NCI-H774 (cell line): ENCODE measurements at regions not wholly inside any gene's neighbourhood (a gene's known extent, or its start where the extent isn't known, plus 50 kb on each side); places are given as distances from the start of the nearest gene placed in this dataset.
A peak's percentile ranks its signal among the peaks of the same experiment; 100 is the strongest.

Source experiments
- DNase-seq: peaks from one replicate; lab custom pipeline; 2025; lab: John Stamatoyannopoulos, UW

GRCh38 chr2:221822416-221822815 is 250.3 kb upstream of the EPHA4 start:
- DNase-seq: no peak

DNA sequence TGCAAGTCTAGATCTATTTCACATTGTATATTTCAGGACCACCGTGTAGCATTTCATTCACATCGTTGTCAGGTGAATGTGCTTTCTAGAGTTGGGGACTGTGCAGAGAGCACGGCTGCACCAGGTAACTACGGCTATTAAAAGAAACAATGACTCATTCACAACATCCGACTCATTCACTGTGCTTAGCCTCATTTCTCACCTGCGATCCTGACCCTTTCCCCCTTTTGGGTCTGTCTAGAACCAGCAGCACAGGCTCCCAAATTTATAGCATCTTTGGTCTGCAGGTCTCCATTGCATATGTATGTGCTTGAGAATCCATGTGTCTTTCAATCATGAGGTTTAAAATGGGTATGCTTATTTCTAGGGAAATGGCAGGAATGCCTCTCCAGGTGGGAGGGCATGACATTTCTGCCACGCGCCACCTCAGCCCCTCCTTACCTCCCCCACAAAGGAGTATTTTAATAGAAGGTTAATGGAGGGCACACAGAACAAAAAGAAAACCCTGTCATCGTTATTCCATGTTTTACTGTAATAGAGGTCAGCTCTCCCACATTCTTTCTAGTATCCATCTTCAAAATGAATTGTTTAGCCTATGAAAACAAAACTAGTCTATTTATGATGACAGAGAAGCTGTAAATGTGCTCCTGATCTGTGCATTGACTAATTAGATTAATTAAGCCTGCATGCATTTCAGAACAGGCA is 246.7 kb upstream of the EPHA4 start:
- peak; percentile 27 for DNase-seq

- DNase-seq: no peak
These were observed 245.8 kb upstream of the EPHA4 start for GRCh38 chr2:221817878-221818277.

DNA sequence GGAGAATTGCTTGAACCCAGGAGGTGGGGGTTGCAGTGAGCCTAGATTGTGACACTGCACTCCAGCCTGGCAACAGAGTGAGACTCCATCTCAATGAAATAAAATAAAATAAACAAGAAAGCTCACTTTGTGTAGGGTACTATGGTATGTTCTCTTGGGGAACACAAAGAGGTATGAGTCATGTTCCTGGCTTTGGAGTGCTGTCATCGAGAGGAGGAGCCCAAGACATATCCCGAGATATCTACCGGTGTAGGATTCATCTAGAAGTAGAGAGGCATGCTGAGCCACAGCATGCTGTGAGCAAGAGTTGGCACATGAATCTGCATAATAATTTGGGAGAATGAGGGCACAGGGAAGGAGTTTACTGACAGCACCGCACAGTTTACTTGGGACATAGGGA is 244.9 kb upstream of the EPHA4 start:
- no peak for DNase-seq

DNA sequence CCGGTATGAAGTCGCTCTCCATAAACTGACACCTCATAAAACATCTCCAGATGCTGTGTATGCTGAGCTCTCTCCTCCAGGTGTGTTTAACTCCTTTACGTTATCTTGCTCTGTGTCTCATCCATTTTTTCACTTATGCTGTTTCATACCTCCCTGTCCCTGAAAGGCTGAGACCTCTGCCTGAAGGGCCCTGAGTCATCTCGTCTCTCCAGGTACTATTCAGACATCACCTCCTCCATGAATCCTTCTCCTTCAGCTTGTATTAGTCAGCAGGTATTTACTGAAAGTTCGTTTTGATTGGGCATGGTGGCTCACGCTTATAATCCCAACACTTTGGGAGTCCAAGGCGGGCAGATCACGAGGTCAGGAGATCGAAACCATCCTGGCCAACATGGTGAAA is 244.5 kb upstream of the EPHA4 start:
- DNase-seq: no peak

- DNase-seq: no peak
These were observed 238.5 kb upstream of the EPHA4 start for GRCh38 chr2:221810650-221811049.

- DNase-seq: no peak
These were observed 238.1 kb upstream of the EPHA4 start for GRCh38 chr2:221810245-221810644.

- DNase-seq: no peak
These were observed 236.4 kb upstream of the EPHA4 start for GRCh38 chr2:221808488-221808887.

GRCh38 chr2:221807706-221808105 is 235.6 kb upstream of the EPHA4 start:
- DNase-seq: no peak

DNA sequence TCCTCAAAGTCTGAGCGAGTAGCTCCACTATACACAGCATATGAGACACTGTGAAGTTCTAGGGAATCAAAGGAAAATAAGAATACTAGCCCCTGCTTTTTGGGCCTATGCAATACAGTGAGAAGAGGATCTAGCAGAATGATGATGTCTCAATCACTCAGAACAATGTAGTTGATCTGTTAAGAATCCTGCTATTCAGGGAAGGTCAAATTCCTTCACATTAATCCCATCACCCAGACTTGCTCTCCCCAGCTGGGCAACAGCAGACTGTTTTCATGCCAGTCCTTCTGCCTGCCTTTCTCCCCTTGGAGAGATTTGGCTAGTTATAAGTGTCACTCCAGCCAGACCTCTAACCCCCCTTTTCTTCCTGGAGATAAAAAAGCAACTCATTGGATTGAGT is 230.0 kb upstream of the EPHA4 start:
- no peak for DNase-seq

GRCh38 chr2:221792971-221793521 is 220.9 kb upstream of the EPHA4 start:
- no peak for DNase-seq

- DNase-seq: no peak
These were observed 219.7 kb upstream of the EPHA4 start for GRCh38 chr2:221791844-221792243.

GRCh38 chr2:221787561-221787960 is 215.5 kb upstream of the EPHA4 start:
- no peak for DNase-seq

- DNase-seq: no peak
These were observed 214.3 kb upstream of the EPHA4 start for GRCh38 chr2:221786297-221786926.

DNA sequence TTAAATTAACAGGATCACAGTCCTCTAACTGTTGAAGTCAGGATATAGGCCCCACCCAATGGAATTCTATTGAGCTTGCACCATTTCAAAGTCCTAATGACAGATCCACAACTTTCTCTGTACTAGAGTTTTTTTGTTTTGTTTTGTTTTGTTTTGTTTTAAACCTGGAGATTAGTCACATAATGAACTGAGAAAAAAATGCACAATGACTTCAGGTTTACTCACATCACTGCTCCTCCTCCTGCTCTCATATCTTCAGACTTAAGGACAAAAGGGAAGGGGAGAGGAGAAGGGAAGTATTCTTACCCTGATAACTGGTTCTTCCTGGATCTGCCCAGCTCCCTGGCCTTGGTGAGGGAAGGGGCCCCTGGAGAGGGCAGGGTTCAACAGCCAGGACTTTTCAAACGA is 208.2 kb upstream of the EPHA4 start:
- DNase-seq: no peak

- no peak for DNase-seq
These were observed 207.5 kb upstream of the EPHA4 start for GRCh38 chr2:221779614-221780067.

DNA sequence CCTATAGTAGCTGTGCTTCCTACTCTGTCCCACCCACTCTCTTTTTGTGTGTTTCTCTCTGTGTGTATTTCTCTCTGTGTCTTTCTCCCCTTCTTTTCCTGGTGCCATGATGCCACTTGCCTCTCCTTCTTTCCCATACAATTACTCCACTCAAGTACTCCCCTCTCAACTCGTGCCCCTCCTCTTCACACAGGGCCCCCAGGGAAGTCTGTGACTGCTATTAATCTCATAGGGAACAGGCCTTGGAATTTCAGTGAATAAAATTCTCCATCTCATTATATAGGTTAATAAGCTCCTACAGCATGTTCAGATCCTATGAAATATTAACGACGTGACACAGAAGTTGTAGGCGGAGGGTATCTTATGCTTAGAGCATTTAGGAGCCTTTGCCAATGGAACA is 205.9 kb upstream of the EPHA4 start:
- DNase-seq: no peak

- no peak for DNase-seq
These were observed 205.0 kb upstream of the EPHA4 start for GRCh38 chr2:221777119-221777518.

- no peak for DNase-seq
These were observed 203.0 kb upstream of the EPHA4 start for GRCh38 chr2:221775096-221775495.

- no peak for DNase-seq
These were observed 202.0 kb upstream of the EPHA4 start for GRCh38 chr2:221774136-221774535.

DNA sequence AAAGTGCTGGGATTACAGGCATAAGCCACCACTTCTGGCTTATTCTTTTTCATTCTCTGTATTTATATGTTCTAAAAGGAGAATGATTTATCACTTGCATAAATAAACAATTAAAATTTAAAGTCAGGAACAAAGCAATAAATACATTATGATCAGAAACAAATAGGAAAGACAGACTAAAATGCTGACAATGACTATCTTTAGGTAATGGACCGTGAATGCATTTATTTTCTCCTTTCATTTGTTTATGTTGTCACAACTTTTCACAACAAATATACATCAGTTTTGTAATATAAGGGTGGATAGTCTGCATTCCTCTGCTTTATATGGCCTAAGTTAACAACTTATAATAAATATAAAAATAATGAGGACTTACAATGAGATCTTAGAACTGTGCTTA is 199.2 kb upstream of the EPHA4 start:
- DNase-seq: no peak

GRCh38 chr2:221767106-221768012 is 195.3 kb upstream of the EPHA4 start:
- DNase-seq: no peak

GRCh38 chr2:221762496-221762895 is 190.4 kb upstream of the EPHA4 start:
- DNase-seq: no peak
